Progenitor cell of endocrine pancreas (in vitro differentiated cells): ENCODE measurements at regions not wholly inside any gene's neighbourhood (a gene's known extent, or its start where the extent isn't known, plus 50 kb on each side); places are given as distances from the start of the nearest gene placed in this dataset.

Experiments
- DNase-seq: peaks from one replicate; pipeline ENCODE4 v3.0.0; 2021; ENCODE audit warnings: low spot score; ENCODE audit not compliant: unreplicated experiment
- H3K27ac Mint-ChIP-seq: 2 replicates; pipeline ENCODE4 v1.8.0; 2021; ENCODE audit warnings: mild to moderate bottlenecking, moderate library complexity, mixed read lengths
- H3K27me3 Mint-ChIP-seq: 2 replicates; pipeline ENCODE4 v1.8.0; 2021; ENCODE audit warnings: mixed read lengths
- H3K36me3 Mint-ChIP-seq: 2 replicates; pipeline ENCODE4 v1.8.0; 2022; ENCODE audit warnings: mixed read lengths; ENCODE audit not compliant: insufficient read depth
- H3K4me1 Mint-ChIP-seq: 2 replicates; pipeline ENCODE4 v1.8.0; 2021; ENCODE audit warnings: low read depth, mixed read lengths
- H3K4me3 Mint-ChIP-seq: 2 replicates; pipeline ENCODE4 v1.8.0; 2021; ENCODE audit warnings: low read depth, mild to moderate bottlenecking, moderate library complexity, mixed read lengths
- H3K9me3 Mint-ChIP-seq: 2 replicates; pipeline ENCODE4 v1.8.0; 2021; ENCODE audit warnings: low read depth, mixed read lengths
- CTCF ChIP-seq: fragments of 200-600 bp; sonication (generic); IDR thresholded peaks from one replicate; pipeline ENCODE4 v1.5.0; 2021; ENCODE audit warnings: antibody characterized with exemption, mild to moderate bottlenecking; ENCODE audit not compliant: unreplicated experiment

GRCh38 chr9:1722404-1722803 lies 292.7 kb upstream of the SMARCA2 start:
- Mint-ChIP-seq H3K9me3 (no peaks in the 10 kb centered on the region), H3K4me3 (no peak overlapping the region), H3K27me3 (peaks cover 18% of the 10 kb centered on the region), H3K36me3 (no peaks in the 10 kb centered on the region), H3K4me1 (peaks cover 7% of the 10 kb centered on the region), H3K27ac (no peak overlapping the region)
- no peak for TF ChIP-seq CTCF
- DNase-seq = no peak

DNA sequence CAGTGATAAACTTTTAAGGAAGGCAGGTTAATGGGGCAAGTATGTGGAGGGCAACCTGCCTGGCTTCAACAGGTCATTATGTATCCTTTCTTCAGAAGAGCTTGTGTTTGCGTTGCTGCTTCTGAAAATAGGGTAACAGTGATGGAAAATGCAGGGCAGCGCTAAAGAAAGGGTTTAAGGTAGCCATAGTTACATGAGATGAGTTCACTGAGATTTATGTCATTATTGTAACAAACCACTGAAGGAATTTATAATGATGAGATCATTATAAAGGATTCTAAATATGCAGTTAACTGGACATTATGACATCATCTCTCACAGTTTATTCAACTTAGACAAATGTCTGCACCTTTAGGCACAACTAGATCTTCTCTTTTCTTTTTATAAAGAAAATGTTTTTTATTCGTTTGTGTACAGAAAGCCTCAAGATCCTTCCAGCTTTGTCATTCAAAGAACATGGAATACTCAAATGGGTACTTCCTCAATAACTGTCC lies 291.6 kb upstream of the SMARCA2 start:
- Mint-ChIP-seq H3K27me3 (peaks cover 11% of the 10 kb centered on the region), H3K27ac (no peak overlapping the region), H3K9me3 (no peaks in the 10 kb centered on the region), H3K4me1 (peaks cover 7% of the 10 kb centered on the region), H3K36me3 (no peaks in the 10 kb centered on the region), H3K4me3 (no peak overlapping the region)
- no peak for DNase-seq
- no peak for TF ChIP-seq CTCF

DNA sequence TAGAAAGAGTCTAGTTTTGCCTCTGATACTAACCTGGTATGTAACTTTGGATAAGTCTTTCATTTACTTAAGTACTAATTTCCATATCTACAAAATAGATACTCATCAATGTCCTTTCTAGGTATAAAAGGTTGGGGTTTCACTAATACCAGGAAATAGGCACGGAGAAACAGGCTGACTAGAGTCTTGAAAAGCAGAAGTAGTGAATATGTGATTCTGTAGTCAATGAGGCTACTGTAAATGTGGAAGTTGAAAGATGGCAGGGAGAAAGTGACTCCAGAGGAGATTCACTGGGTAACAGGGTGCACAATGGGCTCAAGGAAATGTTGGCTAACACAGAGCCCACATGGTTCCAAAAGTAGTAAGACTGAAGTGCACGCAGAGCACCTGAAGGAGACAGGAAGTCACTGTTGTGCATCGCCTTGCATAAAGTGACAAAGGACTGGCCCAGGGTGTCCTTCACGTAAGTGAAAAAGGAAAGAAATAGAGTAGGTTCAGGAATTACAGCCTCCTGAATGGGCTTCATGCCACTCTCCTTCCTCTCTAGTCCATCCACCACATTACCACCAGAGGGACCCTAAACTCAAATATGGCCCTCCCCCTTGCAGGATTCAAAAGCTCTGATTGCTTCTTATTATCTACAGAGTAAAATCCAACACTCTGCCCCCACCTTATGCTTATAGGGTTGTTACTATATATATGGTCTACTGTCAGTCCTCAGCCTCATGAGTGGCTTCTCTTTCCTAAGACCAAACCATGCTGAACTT lies 288.0 kb upstream of the SMARCA2 start:
- no peaks in the 10 kb centered on the region for H3K9me3 Mint-ChIP-seq
- peaks cover 7% of the 10 kb centered on the region for H3K27me3 Mint-ChIP-seq
- H3K27ac Mint-ChIP-seq = no peak overlapping the region
- H3K36me3 Mint-ChIP-seq = no peaks in the 10 kb centered on the region
- H3K4me3 Mint-ChIP-seq = no peak overlapping the region
- peaks cover 7% of the 10 kb centered on the region for H3K4me1 Mint-ChIP-seq
- no peak for DNase-seq
- peak; percentile 42 for TF ChIP-seq CTCF

GRCh38 chr9:1729631-1730030 lies 285.5 kb upstream of the SMARCA2 start:
- H3K9me3 Mint-ChIP-seq = no peaks in the 10 kb centered on the region
- H3K4me1 Mint-ChIP-seq = no peaks in the 10 kb centered on the region
- no peak overlapping the region for H3K27ac Mint-ChIP-seq
- H3K36me3 Mint-ChIP-seq = no peaks in the 10 kb centered on the region
- no peak overlapping the region for H3K4me3 Mint-ChIP-seq
- no peak for TF ChIP-seq CTCF
- DNase-seq = no peak
- H3K27me3 Mint-ChIP-seq = peaks cover 18% of the 10 kb centered on the region

DNA sequence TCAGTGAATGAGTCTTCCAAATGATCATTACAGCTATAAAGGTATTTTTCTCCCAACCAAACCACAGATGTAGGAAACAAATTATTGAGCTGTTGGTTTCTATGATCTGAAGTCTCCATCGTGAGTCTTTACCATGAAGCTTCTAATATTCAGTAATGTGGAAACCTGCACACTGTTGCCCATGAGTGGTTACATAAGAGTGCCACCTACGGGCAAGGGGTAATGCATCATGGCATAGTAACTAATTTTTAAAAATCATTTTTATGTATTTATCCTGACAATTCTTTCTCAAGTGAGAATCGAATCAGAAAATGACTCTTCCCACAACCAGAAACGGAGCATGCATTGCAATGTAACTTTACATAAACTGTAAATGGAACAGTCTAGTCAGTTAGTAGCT lies 282.5 kb upstream of the SMARCA2 start:
- H3K4me1 Mint-ChIP-seq = peaks cover 9% of the 10 kb centered on the region
- no peak overlapping the region for H3K27ac Mint-ChIP-seq
- no peaks in the 10 kb centered on the region for H3K36me3 Mint-ChIP-seq
- no peak for TF ChIP-seq CTCF
- peaks cover 21% of the 10 kb centered on the region for H3K27me3 Mint-ChIP-seq
- DNase-seq = no peak
- peaks cover 3% of the 10 kb centered on the region for H3K9me3 Mint-ChIP-seq
- H3K4me3 Mint-ChIP-seq = no peak overlapping the region
